ENCODE measurements at regions not wholly inside any gene's neighbourhood (a gene's known extent, or its start where the extent isn't known, plus 50 kb on each side); places are given as distances from the start of the nearest gene placed in this dataset.

DNA sequence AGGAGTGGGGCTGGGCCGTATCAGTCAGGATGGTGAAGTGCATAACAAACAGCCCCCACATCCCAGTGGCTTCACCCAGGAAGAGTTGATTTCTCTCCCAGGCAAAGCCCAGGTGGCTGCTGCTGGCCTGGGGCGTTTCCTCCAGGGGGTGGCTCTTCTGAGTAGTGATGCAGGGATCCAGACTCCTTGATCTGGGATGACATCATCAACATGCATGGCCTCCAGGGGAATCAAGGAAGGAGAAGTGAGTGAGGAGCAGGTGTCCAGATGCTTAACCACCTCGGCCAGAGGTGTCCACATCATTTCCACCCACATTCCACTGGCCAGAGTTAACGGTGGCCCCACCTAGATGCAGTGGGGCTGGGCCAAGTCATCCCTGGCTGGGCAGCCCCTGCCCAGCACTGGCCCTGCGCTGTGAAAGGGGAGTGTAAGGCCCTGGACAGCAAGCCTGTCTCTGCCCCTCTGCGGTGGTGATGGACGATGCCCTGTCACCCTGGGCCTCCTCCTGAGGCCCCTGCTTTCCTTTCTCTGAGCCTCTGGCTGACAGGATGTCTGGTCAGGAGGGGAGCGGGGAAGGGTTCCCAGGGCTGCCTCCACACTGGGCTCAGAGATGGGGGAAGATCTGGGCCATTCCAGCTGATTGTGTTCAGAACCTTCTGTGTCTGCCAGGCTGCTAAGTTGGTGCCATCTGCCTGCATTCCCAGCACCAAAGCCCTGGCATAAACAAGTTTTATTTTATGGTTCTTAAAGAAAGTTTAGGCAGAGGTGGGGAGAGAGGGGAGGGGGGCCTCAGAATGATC, 598.2 kb downstream of the MATN1 start:
- Histone ChIP-seq H3K9ac (ENCODE audit: low read length) (no peak overlapping the region), H3K27me3 (ENCODE audit: insufficient read depth, low read length) (no peaks in the 10 kb centered on the region; the same call in 1 of the 2 replicates), H3K79me2 (ENCODE audit: insufficient read depth, low read length) (no peaks in the 10 kb centered on the region), H3K36me3 (ENCODE audit: control insufficient read depth in 1 of 2, insufficient read depth in 2 of 2, low read length in 2 of 2) (no peaks in the 10 kb centered on the region), H2AFZ (ENCODE audit: low read depth, low read length, poor library complexity, severe bottlenecking) (no peak overlapping the region), H4K20me1 (ENCODE audit: insufficient read depth) (no peaks in the 10 kb centered on the region), H3K27ac (ENCODE audit: low read depth, low read length) (no peak overlapping the region), H3K4me2 (ENCODE audit: low read length) (no peak overlapping the region), H3K4me3 (replicated peaks in 1 of 2; ENCODE audit: low read depth in 1 of 2, low read length in 2 of 2) (no peak overlapping the region), H3K9me2 (ENCODE audit: insufficient read depth) (no peaks in the 10 kb centered on the region), H3K9me3 (ENCODE audit: control insufficient read depth in 1 of 2, insufficient read depth in 1 of 2, low read depth in 1 of 2, low read length in 2 of 2) (no peaks in the 10 kb centered on the region), H3K4me1 (ENCODE audit: control insufficient read depth in 1 of 2, insufficient read depth in 2 of 2, low read length in 2 of 2) (no peaks in the 10 kb centered on the region)
- ChIA-PET CTCF (interaction anchor here (0.6 kb wide), 1 partner anchor 559 kb away, joined by 6 read pairs; no protein-coding TSS in a partner anchor), RAD21 (ENCODE audit: low non-redundant PET in 1 of 2, low total read pairs in 2 of 2, uncharacterized antibody in 2 of 2, unreplicated experiment in 2 of 2) (no interaction called here), POLR2A (no interaction called here)
- intact Hi-C loops (cut with micrococcal nuclease), result no loop called here
- no TSS peak for BruUV-seq (replicated peaks)
- no peak for ATAC-seq
- TF ChIP-seq ZFX (IDR thresholded peaks at IDR 0.05) (no peak), ELF1 (IDR thresholded peaks at IDR 0.05; ENCODE audit: borderline replicate concordance, low read depth) (no peak), ZNF274 (IDR thresholded peaks at IDR 0.05; ENCODE audit: low read depth, low read length) (no peak), YY1 (IDR thresholded peaks at IDR 0.05; ENCODE audit: extremely low read depth, insufficient replicate concordance, low read depth, low read length) (no peak), EGR1 (IDR thresholded peaks at IDR 0.05; ENCODE audit: low read depth) (no peak), TCF7L2 (IDR thresholded peaks at IDR 0.05; ENCODE audit: borderline replicate concordance, extremely low read depth, insufficient read depth, insufficient read length) (no peak), POLR2AphosphoS5 (IDR thresholded peaks at IDR 0.05; ENCODE audit: low read depth, low read length) (no peak), JUND (IDR thresholded peaks at IDR 0.05) (no peak), CEBPB (IDR thresholded peaks at IDR 0.05; ENCODE audit: low read depth) (no peak), SP1 (IDR thresholded peaks at IDR 0.05; ENCODE audit: low read depth) (no peak), SIN3A (IDR thresholded peaks at IDR 0.05; ENCODE audit: low read depth) (no peak), EZH2 (IDR thresholded peaks at IDR 0.05) (no peak), RAD21 (IDR thresholded peaks at IDR 0.05; ENCODE audit: low read depth) (no peak)
- TF ChIP-seq, protein P1, sequence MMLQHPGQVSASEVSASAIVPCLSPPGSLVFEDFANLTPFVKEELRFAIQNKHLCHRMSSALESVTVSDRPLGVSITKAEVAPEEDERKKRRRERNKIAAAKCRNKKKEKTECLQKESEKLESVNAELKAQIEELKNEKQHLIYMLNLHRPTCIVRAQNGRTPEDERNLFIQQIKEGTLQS (IDR thresholded peaks at IDR 0.05), result no peak
- TF ChIP-seq, protein P2, sequence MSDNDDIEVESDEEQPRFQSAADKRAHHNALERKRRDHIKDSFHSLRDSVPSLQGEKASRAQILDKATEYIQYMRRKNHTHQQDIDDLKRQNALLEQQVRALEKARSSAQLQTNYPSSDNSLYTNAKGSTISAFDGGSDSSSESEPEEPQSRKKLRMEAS (IDR thresholded peaks at IDR 0.05), result no peak
- no peak for DNase-seq (ENCODE audit: low read depth, low spot score)

Measured in HCT116 (cell line).